Retinal pigment epithelial cell (primary cell): ENCODE measurements at regions not wholly inside any gene's neighbourhood (a gene's known extent, or its start where the extent isn't known, plus 50 kb on each side); places are given as distances from the start of the nearest gene placed in this dataset.

Source experiments
- DNase-seq: peaks from one replicate; pipeline ENCODE4 v3.0.0-alpha.2; 2010; ENCODE audit warnings: low read depth
- H3K4me3 ChIP-seq: 2 replicates; pipeline ENCODE4 v1.5.1; 2011; ENCODE audit warnings: mild to moderate bottlenecking, low read length, control low read depth, moderate library complexity
- CTCF ChIP-seq: conservative IDR thresholded peaks from 2 replicates; pipeline ENCODE4 v1.5.1; 2011; ENCODE audit warnings: low read depth, low read length, control low read depth, inconsistent platforms

- no peak overlapping the region for H3K4me3 ChIP-seq
- no peak for TF ChIP-seq CTCF
Measured at GRCh38 chr18:40565805-40566509, 1389.1 kb upstream of the PIK3C3 start.

GRCh38 chr18:40559556-40559955, 1395.5 kb upstream of the PIK3C3 start:
- DNase-seq, result no peak
- no peak overlapping the region for H3K4me3 ChIP-seq
- TF ChIP-seq CTCF, result no peak

More at GRCh38 chr18:40565805-40566509, 1389.1 kb upstream of the PIK3C3 start:
- DNase-seq, result no peak

GRCh38 chr18:40558706-40559392, 1396.2 kb upstream of the PIK3C3 start:
- no peak for TF ChIP-seq CTCF
- DNase-seq, result no peak
- no peak overlapping the region for H3K4me3 ChIP-seq

- no peak for TF ChIP-seq CTCF
- H3K4me3 ChIP-seq, result no peak overlapping the region
- DNase-seq, result no peak
Measured at GRCh38 chr18:40555914-40556313, 1399.1 kb upstream of the PIK3C3 start.

- DNase-seq, result no peak
- TF ChIP-seq CTCF, result no peak
- H3K4me3 ChIP-seq, result no peak overlapping the region
Measured at GRCh38 chr18:40553029-40553428, 1402.0 kb upstream of the PIK3C3 start.

- no peak for DNase-seq
- H3K4me3 ChIP-seq, result no peak overlapping the region
- no peak for TF ChIP-seq CTCF
Measured at GRCh38 chr18:40546875-40547274, 1408.2 kb upstream of the PIK3C3 start.

- no peak for DNase-seq
- no peak for TF ChIP-seq CTCF
- no peak overlapping the region for H3K4me3 ChIP-seq
Measured at GRCh38 chr18:40534723-40535122, 1420.3 kb upstream of the PIK3C3 start.
